HG03060 (cell line): ENCODE measurements at regions not wholly inside any gene's neighbourhood (a gene's known extent, or its start where the extent isn't known, plus 50 kb on each side); places are given as distances from the start of the nearest gene placed in this dataset.

Experiments
- ATAC-seq: cut with Tn5 transposase; IDR thresholded peaks from one replicate; pipeline ENCODE4 v1.9.1; 2021; ENCODE audit warnings: low read depth, moderate number of reproducible peaks; ENCODE audit not compliant: unreplicated experiment

- no peak for ATAC-seq
Observed at GRCh38 chr15:61308437-61308836, 79.3 kb upstream of the RORA start.

- ATAC-seq, result no peak
Observed at GRCh38 chr15:61307474-61307873, 78.4 kb upstream of the RORA start.

- ATAC-seq, result no peak
Observed at GRCh38 chr15:61301701-61302100, 72.6 kb upstream of the RORA start.

GRCh38 chr15:61299075-61299763 lies 70.1 kb upstream of the RORA start:
- no peak for ATAC-seq

- no peak for ATAC-seq
Observed at GRCh38 chr15:61295239-61295638, 66.1 kb upstream of the RORA start.

- ATAC-seq, result no peak
Observed at GRCh38 chr15:61282661-61283060, 53.6 kb upstream of the RORA start.

- no peak for ATAC-seq
Observed at GRCh38 chr15:61281328-61281727, 52.2 kb upstream of the RORA start.
